HG03025 (cell line): ENCODE measurements at regions not wholly inside any gene's neighbourhood (a gene's known extent, or its start where the extent isn't known, plus 50 kb on each side); places are given as distances from the start of the nearest gene placed in this dataset.

Experiments
- ATAC-seq: cut with Tn5 transposase; IDR thresholded peaks from one replicate; pipeline ENCODE4 v1.9.1; 2021; ENCODE audit warnings: mild to moderate bottlenecking, moderate library complexity; ENCODE audit not compliant: unreplicated experiment, low FRiP score

- no peak for ATAC-seq
Measured at GRCh38 chr11:95296165-95296564, 65.2 kb upstream of the SESN3 start.

GRCh38 chr11:95295382-95296149 is 64.6 kb upstream of the SESN3 start:
- ATAC-seq = no peak

DNA sequence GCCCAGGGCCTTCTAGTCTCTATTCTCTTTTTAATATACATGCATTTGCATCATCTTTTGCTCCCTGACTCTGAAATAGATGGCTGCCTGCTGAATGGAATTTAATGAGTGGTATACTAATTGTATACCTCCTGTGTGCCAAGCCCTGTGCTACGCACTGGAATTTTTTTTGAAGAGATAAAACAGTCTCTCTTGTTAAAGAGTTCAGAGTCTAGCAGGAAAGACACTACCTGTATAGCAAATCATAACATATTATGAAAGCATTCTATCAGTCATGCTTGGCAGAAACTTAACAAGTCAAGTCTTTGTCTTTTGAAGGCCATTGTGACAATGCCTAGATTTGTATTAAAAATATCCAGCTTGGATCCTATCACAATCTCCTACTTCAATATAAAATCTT is 63.7 kb upstream of the SESN3 start:
- no peak for ATAC-seq

DNA sequence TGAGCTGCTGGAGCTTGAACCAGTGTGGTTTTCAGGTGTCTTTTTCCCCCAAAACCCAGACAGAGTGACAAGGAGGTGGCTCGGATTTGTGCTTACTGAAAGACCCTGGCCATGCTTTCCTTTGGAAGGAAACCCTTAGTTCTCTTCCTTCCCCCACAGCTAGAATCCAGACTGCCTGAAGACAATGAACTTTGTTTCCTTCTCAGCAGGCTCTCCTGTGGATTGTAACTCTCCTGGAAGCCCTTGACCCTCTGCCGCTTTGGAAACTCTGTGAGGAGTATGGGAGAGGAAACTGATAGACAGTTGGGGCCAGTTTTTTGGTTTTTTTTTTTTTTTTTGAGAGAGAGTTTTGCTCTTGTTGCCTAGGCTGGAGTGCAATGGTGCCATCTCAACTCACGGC is 62.1 kb upstream of the SESN3 start:
- no peak for ATAC-seq

DNA sequence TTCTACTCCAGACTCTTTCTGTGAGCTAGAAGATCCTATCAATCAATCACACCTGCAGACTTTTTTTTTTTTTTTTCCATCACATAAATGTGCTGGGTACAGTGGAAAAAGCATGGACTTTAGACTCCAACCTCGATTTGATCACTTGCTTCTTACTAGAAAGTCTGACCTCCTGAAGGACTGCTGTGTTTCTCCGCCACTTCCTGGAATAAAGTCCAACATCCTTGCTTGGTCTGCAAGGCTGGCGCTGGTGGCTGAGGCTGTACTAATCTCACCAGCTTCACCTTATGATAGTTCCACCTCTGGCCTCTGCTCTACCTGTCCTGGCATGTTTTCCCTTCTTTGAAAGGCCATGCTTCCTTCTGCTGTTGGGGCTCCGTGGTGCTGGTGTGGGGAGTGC is 60.9 kb upstream of the SESN3 start:
- ATAC-seq = no peak

- ATAC-seq = no peak
Measured at GRCh38 chr11:95289378-95290101, 58.5 kb upstream of the SESN3 start.

GRCh38 chr11:95284057-95285052 is 53.4 kb upstream of the SESN3 start:
- no peak for ATAC-seq

DNA sequence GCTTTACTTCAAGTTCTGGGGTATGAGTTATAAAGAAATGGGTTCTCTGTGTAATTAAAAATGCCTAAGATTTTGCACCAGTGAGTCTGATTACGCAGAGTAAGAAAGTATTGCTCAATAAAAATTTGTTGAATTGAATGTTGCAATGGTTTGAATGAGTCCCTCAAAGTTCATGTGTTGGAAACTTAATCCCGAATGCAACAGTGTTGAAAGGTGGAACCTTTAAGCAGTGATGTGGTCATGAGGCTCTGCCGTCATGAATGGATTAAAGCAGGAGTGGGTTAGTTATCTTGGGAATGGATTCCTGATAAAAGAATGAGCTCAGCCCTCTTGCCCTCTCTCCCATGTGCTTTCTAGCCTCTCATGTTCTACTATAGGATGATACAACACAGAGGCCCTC is 52.6 kb upstream of the SESN3 start:
- ATAC-seq = no peak

GRCh38 chr11:95283146-95283545 is 52.1 kb upstream of the SESN3 start:
- no peak for ATAC-seq

DNA sequence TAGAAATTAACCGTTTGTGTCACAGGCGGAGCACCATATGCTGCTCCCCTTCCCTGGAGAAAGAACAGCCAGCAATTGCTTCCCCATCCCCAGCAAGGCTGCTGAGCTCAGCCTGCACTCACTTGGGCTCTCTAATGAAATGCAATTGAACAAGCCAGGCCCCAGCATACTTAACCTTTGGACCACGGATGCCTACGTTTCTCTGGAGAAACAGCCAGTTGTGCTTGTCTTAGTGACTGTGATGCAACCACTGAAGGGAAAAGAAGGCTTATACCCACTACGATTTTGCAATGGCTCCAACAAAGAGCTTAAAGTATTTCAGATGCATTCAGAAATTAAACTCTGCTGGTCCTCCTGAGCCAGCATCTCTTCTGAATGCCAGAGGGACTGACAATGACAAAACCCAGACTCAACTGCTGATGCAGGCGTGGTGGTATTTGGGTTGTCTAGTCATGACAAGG is 51.3 kb upstream of the SESN3 start:
- no peak for ATAC-seq
